HG03159 (cell line): ENCODE measurements at regions not wholly inside any gene's neighbourhood (a gene's known extent, or its start where the extent isn't known, plus 50 kb on each side); places are given as distances from the start of the nearest gene placed in this dataset.

Experiments
- ATAC-seq: cut with Tn5 transposase; IDR thresholded peaks from one replicate; pipeline ENCODE4 v1.9.1; 2021; ENCODE audit warnings: mild to moderate bottlenecking, moderate library complexity; ENCODE audit not compliant: unreplicated experiment

GRCh38 chr12:131370321-131370720, 340.6 kb upstream of the SFSWAP start:
- ATAC-seq: no peak

GRCh38 chr12:131370791-131371347, 340.0 kb upstream of the SFSWAP start:
- ATAC-seq: no peak

- ATAC-seq: no peak
Observed at GRCh38 chr12:131371401-131372170, 339.3 kb upstream of the SFSWAP start.

DNA sequence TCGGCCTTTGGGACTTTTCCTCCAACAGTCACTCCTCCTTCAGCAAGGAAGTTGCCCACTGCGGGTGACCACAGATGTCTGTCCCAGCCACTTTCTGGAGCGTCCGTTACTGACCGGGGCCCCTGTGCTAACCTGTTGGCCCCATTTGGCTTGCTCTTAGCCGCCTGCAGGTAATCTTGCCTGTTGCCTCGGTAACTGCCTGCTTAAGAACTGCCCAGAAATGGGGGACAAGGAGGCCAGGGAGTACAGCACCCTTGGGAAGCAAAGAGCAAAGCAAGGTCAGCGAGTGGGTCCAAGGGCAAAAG, 338.8 kb upstream of the SFSWAP start:
- ATAC-seq: no peak

GRCh38 chr12:131372706-131373195, 338.1 kb upstream of the SFSWAP start:
- no peak for ATAC-seq

GRCh38 chr12:131375261-131375971, 335.5 kb upstream of the SFSWAP start:
- no peak for ATAC-seq

GRCh38 chr12:131375972-131376345, 334.9 kb upstream of the SFSWAP start:
- ATAC-seq: no peak

DNA sequence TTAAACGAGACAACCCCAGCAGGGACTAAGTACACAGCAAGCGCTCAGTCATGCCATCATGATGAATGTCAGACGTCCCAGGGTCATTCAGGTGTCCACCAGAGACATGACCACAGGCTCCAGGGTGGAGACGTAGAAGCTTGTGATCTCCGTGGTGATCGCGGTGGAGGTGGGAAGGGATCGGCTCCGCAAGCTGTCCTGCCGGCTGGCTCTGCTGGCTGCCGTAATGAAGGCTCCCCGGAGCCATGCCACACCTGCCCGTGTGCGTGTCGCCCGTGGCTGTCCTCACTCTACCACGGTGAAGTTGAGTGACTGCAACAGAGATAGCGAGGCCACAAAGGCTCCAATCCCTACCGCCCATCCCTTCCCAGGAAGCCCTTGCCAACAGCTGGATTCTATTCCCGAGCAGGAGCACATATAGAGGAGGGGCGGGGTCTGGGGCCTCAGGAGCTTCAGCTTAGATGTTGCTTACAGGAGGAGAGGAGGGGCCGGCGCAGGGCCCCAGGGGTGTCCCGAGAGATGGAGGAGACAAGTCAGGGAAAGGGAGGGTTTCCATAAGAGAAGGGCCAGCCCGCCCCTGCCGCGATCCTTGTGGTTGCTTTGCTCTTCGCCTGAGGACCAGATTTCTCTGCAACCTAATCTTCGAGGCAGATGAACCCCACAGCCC, 332.6 kb upstream of the SFSWAP start:
- no peak for ATAC-seq

- no peak for ATAC-seq
Observed at GRCh38 chr12:131378861-131379665, 331.8 kb upstream of the SFSWAP start.

DNA sequence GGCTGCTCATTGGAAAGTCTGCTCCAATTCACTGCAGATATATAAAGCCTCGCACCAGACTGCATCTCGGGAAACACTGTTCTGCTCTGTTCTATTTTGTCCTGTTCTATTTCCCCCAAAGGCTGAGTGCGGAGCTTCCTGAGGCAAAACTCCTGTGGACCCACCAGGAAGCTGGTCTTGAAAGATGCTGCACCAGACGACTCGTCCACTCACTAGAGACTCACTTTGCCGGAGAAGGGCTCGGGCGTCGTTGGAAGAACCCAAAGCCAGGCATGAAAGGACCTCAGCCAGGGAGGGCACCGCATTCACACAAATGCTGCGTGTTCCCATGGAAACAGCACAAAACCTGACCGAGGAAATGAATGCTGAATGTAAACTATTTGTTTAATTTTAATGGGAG, 331.2 kb upstream of the SFSWAP start:
- ATAC-seq: no peak

DNA sequence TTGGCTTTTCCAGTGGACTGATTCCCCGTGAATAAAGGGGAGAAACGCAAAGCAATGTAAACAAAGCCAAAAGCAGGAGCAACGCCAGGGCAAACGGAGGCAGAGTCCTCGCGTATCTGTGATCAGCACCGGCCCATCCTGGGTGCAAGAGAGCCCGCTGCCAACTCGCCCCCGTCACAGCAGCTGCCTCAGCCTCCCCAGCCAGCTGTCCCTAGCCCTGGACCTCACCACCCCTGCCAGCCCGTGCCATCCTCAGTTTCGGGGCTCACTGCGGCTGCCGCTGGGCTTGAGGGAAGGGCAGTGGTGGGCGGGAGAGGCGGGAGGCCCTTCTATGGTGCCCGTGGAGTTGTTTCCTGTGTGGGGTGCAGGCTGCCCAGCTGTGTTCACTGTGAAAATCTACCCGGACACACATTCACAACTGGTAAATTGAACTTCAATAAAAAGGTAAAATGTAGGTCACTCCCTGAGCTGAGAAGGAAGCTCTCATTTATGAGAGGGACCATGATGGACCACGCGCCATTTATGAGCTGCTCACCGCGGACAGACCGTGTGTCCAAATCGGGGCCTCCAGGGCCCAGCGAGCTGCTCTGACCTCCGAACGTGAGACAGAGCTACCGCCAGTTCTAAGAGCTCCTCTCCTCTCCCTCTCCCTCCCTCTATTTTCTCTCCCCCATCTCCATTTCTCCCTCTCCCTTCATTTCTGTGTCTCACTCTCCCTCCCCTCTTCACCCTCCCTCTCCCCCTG, 330.5 kb upstream of the SFSWAP start:
- no peak for ATAC-seq

DNA sequence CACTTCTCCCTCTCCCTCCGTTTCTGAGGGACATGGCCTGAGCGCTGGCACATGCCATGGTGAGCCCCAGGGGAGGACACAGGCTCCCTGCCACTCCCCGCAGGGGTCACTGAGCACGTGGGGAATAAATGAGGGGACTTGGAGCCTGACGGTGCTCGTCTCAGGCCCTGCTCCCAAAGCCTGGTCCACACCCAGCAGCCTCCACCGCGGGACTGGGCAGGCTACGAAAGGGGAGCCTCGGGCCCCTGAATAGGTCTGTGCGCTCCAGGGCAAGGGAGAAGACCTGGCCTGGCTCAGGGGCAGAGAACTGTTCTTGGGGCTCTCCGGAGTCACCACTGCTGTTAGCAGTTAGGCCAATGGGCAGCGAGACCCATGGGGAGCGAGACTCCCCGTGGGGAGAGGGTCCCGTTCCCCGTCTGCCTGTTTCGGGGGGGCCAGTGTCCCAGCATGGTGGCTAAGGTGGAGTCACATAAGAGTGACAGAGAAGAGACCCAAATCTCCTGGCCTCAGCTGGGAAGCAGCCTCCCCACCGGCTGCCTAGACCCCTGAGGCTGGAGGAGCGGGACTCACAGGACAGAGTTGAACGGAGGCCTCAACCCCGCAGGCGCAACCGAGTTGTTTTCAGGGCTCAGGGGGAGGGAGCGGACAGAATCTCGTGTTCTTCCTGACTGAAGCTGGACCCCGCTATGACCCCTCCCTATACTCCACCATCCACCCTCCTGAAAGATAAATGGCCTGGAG, 329.8 kb upstream of the SFSWAP start:
- no peak for ATAC-seq

- ATAC-seq: no peak
Observed at GRCh38 chr12:131381716-131382430, 329.0 kb upstream of the SFSWAP start.

DNA sequence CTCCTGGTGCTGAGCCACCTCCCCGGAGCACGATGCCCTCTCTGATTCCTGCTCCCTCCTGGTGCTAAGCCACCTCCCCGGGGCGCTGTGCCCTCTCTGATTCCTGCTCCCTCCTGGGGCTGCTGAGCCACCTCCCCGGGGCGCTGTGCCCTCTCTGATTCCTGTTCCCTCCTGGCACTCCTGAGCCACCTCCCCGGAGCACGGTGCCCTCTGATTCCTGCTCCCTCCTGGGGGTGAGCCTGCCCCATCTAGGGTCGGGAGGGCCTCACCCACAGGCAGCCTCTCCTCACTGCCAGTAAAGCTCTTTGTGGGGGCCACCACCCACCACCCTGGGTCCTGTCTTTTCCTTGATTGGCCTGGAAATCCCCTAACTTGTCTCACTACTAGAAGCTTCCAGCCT, 327.6 kb upstream of the SFSWAP start:
- no peak for ATAC-seq

GRCh38 chr12:131383741-131384543, 326.9 kb upstream of the SFSWAP start:
- no peak for ATAC-seq

DNA sequence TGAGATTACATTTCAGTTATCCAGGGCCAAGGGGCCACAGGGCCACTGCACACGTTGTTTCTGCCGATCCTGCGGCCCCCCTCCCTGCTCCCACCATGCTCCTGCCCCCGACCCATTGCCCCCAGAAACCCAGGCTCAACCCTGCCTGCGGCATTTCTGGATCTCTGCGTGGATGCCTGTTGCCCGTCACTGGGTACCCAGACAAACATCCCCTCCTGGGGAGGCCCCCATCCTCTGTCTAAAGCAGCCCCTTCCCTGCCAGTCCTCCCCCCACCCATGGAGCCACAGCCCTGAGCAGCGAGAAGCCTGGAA, 326.4 kb upstream of the SFSWAP start:
- ATAC-seq: no peak

DNA sequence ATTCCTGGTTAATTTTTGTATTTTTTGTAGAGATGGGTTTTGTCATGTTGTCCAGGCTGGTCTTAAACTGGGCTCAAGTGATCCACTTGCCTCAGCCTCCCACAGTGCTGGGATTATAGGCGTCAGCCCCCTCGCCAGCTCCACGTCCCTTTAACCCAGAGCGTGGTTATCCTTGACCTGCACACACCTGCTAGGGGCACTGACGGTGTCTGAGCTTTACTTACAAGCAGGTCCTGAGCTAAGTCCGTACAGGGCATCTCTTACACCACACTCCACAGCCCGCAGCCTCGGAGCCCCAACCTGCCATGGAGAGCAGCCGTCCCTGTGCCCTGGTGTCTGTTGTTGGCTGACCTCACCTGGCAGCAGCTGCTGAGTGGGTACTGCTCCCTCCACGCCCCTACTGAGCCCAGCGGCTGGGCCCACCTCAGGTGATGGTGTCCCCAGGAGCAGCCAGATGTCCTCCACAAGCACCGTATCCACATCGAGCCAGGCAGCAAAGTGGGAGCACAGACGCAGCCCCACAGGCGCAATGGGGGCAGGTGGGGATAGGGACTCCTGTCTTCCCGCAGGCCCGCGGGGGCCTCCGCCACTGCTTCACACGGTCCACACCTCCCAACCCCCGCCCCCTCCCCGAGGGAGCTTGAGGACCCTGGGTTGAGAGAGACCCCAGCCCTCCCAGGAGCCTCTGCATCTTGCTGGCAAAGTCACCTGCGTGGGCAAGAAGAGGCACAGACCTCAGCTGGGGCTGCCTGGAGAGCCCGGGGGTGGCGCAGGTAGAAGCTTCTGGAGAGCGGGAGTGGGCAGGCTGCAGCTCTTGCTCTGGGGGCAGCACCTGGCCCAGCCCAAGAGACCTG, 325.4 kb upstream of the SFSWAP start:
- ATAC-seq: no peak
